H1 (cell line): ENCODE measurements at regions not wholly inside any gene's neighbourhood (a gene's known extent, or its start where the extent isn't known, plus 50 kb on each side); places are given as distances from the start of the nearest gene placed in this dataset.

Experiments used
- CTCF ChIA-PET: fragments of 300-600 bp; sonication (Branson Sonifier 250); formaldehyde crosslinking; loops from one replicate; lab custom pipeline; 2021; ENCODE audit not compliant: partially characterized antibody; lab: Charles Lee
- POLR2A ChIA-PET: fragments of 300-600 bp; sonication (Branson Sonifier 250); formaldehyde crosslinking; loops from one replicate; lab custom pipeline; 2021; ENCODE audit warnings: inconsistent platforms; ENCODE audit not compliant: partially characterized antibody; lab: Charles Lee
- DNase-seq, 2 experiments: peaks; one replicate each; pipeline versions ENCODE4 v3.0.0 to v3.0.0-alpha.2; 2010 to 2022; ENCODE audit warnings: low spot score in 2 of 2, low read depth in 1 of 2, mixed read lengths in 1 of 2
- FAIRE-seq: peaks from 2 replicates; lab custom pipeline; 2011; peaks lifted over from hg19 to GRCh38; lab: Jason Lieb, UNC
- H2AFZ ChIP-seq: 2 replicates; pipeline ENCODE4 v1.8.1; 2012; ENCODE audit warnings: low read length, inconsistent platforms
- H2AK5ac ChIP-seq: 2 replicates; pipeline ENCODE4 v1.6.1; 2013; ENCODE audit warnings: low read depth, low read length
- H2BK120ac ChIP-seq: replicated peaks from 2 replicates; pipeline ENCODE3; 2013; ENCODE audit warnings: low read depth, low read length, inconsistent platforms
- H2BK12ac ChIP-seq: 2 replicates; pipeline ENCODE4 v1.6.1; 2013; ENCODE audit warnings: low read depth, low read length
- H2BK15ac ChIP-seq: 2 replicates; pipeline ENCODE4 v1.6.1; 2013; ENCODE audit warnings: low read length
- H2BK20ac ChIP-seq: 2 replicates; pipeline ENCODE4 v1.6.1; 2013; ENCODE audit warnings: low read length
- H2BK5ac ChIP-seq: 2 replicates; pipeline ENCODE4 v1.6.1; 2013; ENCODE audit warnings: low read depth, low read length
- H3K14ac ChIP-seq: 2 replicates; pipeline ENCODE4 v1.6.1; 2013; ENCODE audit warnings: inconsistent platforms; ENCODE audit not compliant: insufficient read length
- H3K18ac ChIP-seq: 2 replicates; pipeline ENCODE4 v1.6.1; 2013; ENCODE audit warnings: low read length; ENCODE audit errors: extremely low read depth
- H3K23ac ChIP-seq: 2 replicates; pipeline ENCODE4 v1.6.1; 2013; ENCODE audit warnings: inconsistent platforms; ENCODE audit not compliant: insufficient read length
- H3K23me2 ChIP-seq: 2 replicates; pipeline ENCODE4 v1.6.1; 2013; ENCODE audit warnings: low read depth, low read length
- H3K27ac ChIP-seq: 2 replicates; pipeline ENCODE4 v1.6.1; 2011; ENCODE audit warnings: low read depth, low read length, inconsistent platforms
- H3K27me3 ChIP-seq, 4 experiments: replicated peaks in 1 of 4; 1 replicate in 1 of 4; 2 replicates in 3 of 4; pipeline versions ENCODE4 v1.6.1 to v1.8.1; 2011 to 2013; ENCODE audit warnings: low read length in 3 of 4, mild to moderate bottlenecking in 3 of 4, inconsistent platforms in 2 of 4, mixed read lengths in 2 of 4, moderate library complexity in 1 of 4; ENCODE audit not compliant: control insufficient read depth in 3 of 4, insufficient read depth in 3 of 4; ENCODE audit errors: extremely low read depth in 1 of 4
- H3K36me3 ChIP-seq, 4 experiments: 2 replicates each; pipeline versions ENCODE4 v1.6.1 to v1.8.1; 2011 to 2013; ENCODE audit warnings: mild to moderate bottlenecking in 4 of 4, low read length in 3 of 4, moderate library complexity in 2 of 4, control low read depth in 1 of 4, inconsistent platforms in 1 of 4; ENCODE audit not compliant: insufficient read depth in 4 of 4, control insufficient read depth in 2 of 4
- H3K4ac ChIP-seq: replicated peaks from 2 replicates; pipeline ENCODE3; 2013; ENCODE audit warnings: low read length, low read depth, mixed read lengths, inconsistent platforms; ENCODE audit not compliant: insufficient read length
- H3K4me1 ChIP-seq, 4 experiments: replicated peaks in 1 of 4; 1 replicate in 1 of 4; 2 replicates in 3 of 4; pipeline versions ENCODE4 v1.6.1 to v1.8.1; 2011 to 2013; ENCODE audit warnings: low read length in 3 of 4, inconsistent platforms in 2 of 4, mixed read lengths in 1 of 4; ENCODE audit not compliant: insufficient read depth in 4 of 4, control insufficient read depth in 3 of 4
- H3K4me2 ChIP-seq, 2 experiments: 2 replicates each; pipeline versions ENCODE4 v1.6.1 to v1.8.1; 2011 to 2013; ENCODE audit warnings: low read depth in 2 of 2, low read length in 2 of 2, control low read depth in 1 of 2, inconsistent platforms in 1 of 2, mild to moderate bottlenecking in 1 of 2; ENCODE audit not compliant: insufficient read depth in 1 of 2
- H3K4me3 ChIP-seq, 4 experiments: fragments of 200-600, 300-600 bp in 1 of 4; sonication (generic), shearing (Covaris generic), sonication (Bioruptor Twin) in 1 of 4; 2 replicates each; pipeline versions ENCODE4 v1.5.1 to v1.8.1; 2011 to 2016; ENCODE audit warnings: low read length in 4 of 4, low read depth in 3 of 4, control low read depth in 2 of 4, inconsistent platforms in 2 of 4, mild to moderate bottlenecking in 2 of 4, mixed read lengths in 1 of 4, moderate library complexity in 1 of 4; ENCODE audit not compliant: insufficient read depth in 2 of 4; ENCODE audit errors: extremely low read depth in 1 of 4
- H3K56ac ChIP-seq: replicated peaks from 2 replicates; pipeline ENCODE3; 2013; ENCODE audit warnings: low read depth, mild to moderate bottlenecking, mixed read lengths, low read length, inconsistent platforms; ENCODE audit not compliant: insufficient read length
- H3K79me1 ChIP-seq: 2 replicates; pipeline ENCODE4 v1.6.1; 2013; ENCODE audit warnings: low read depth, low read length, control low read depth
- H3K79me2 ChIP-seq, 2 experiments: 2 replicates each; pipeline versions ENCODE4 v1.6.1 to v1.8.1; 2012 to 2013; ENCODE audit warnings: low read length in 2 of 2, mild to moderate bottlenecking in 2 of 2, inconsistent platforms in 1 of 2; ENCODE audit not compliant: insufficient read depth in 2 of 2, control insufficient read depth in 1 of 2
- H3K9ac ChIP-seq, 4 experiments: replicated peaks in 1 of 4; 1 replicate in 1 of 4; 2 replicates in 3 of 4; pipeline versions ENCODE4 v1.6.1 to v1.8.1; 2011 to 2013; ENCODE audit warnings: low read depth in 3 of 4, low read length in 3 of 4, control low read depth in 2 of 4, mild to moderate bottlenecking in 2 of 4, moderate library complexity in 2 of 4, inconsistent platforms in 1 of 4; ENCODE audit errors: extremely low read depth in 1 of 4
- H3K9me3 ChIP-seq, 2 experiments: 2 replicates each; pipeline versions ENCODE4 v1.6.1 to v1.8.1; 2012 to 2013; ENCODE audit warnings: mild to moderate bottlenecking in 2 of 2, moderate library complexity in 2 of 2, control low read depth in 1 of 2, inconsistent platforms in 1 of 2, low read depth in 1 of 2, low read length in 1 of 2, mixed read lengths in 1 of 2; ENCODE audit not compliant: insufficient read depth in 2 of 2
- H4K20me1 ChIP-seq, 2 experiments: replicated peaks in 1 of 2; 2 replicates each; pipeline versions ENCODE3 to v1.8.1; 2011 to 2013; ENCODE audit warnings: inconsistent platforms in 2 of 2, low read length in 2 of 2, mild to moderate bottlenecking in 1 of 2; ENCODE audit not compliant: insufficient read depth in 2 of 2, control insufficient read depth in 1 of 2
- H4K5ac ChIP-seq: 2 replicates; pipeline ENCODE4 v1.6.1; 2013; ENCODE audit warnings: low read length, low read depth, mixed read lengths, inconsistent platforms; ENCODE audit not compliant: insufficient read length
- H4K8ac ChIP-seq: 2 replicates; pipeline ENCODE4 v1.8.0; 2013; ENCODE audit warnings: mild to moderate bottlenecking, moderate library complexity, low read length, inconsistent platforms; ENCODE audit not compliant: insufficient read depth; ENCODE audit errors: extremely low read depth
- H4K91ac ChIP-seq: replicated peaks from 2 replicates; pipeline ENCODE3; 2013; ENCODE audit warnings: low read length, mixed read lengths, inconsistent platforms; ENCODE audit not compliant: insufficient read length
- BRCA1 ChIP-seq: IDR thresholded peaks from 2 replicates; pipeline ENCODE4 v1.6.1; 2012; ENCODE audit warnings: low read depth, low read length, improper control_type of control experiment
- CBX5 ChIP-seq: fragments of 300-800, 300-1000 bp; sonication (generic); IDR thresholded peaks from 2 replicates; pipeline ENCODE4 v1.7.1; 2016; ENCODE audit warnings: antibody characterized with exemption, low read length, low read depth
- EP300 ChIP-seq, 2 experiments: IDR thresholded peaks; 1 replicate in 1 of 2; 2 replicates in 1 of 2; pipeline ENCODE4 v1.6.1; 2011 to 2012; ENCODE audit warnings: low read depth in 2 of 2, low read length in 2 of 2, mild to moderate bottlenecking in 2 of 2, borderline replicate concordance in 1 of 2, inconsistent platforms in 1 of 2, moderate library complexity in 1 of 2
- FOSL1 ChIP-seq: IDR thresholded peaks from 2 replicates; pipeline ENCODE4 v1.6.1; 2011; ENCODE audit warnings: mild to moderate bottlenecking, low read depth, low read length, moderate library complexity; ENCODE audit not compliant: insufficient read depth
- JUN ChIP-seq: IDR thresholded peaks from 2 replicates; pipeline ENCODE4 v1.6.1; 2011; ENCODE audit warnings: low read depth, mild to moderate bottlenecking, improper control_type of control experiment, low read length
- JUND ChIP-seq: IDR thresholded peaks from 2 replicates; pipeline ENCODE4 v1.6.1; 2011; ENCODE audit warnings: mild to moderate bottlenecking, improper control_type of control experiment, low read length
- KDM4A ChIP-seq: IDR thresholded peaks from one replicate; pipeline ENCODE4 v1.7.1; 2012; ENCODE audit warnings: low read depth, mild to moderate bottlenecking, moderate library complexity, low read length, inconsistent platforms; ENCODE audit not compliant: severe bottlenecking
- MAFK ChIP-seq: IDR thresholded peaks from 2 replicates; pipeline ENCODE4 v1.6.1; 2012; ENCODE audit warnings: low read depth, mild to moderate bottlenecking, improper control_type of control experiment, low read length
- NRF1 ChIP-seq: IDR thresholded peaks from 2 replicates; pipeline ENCODE4 v1.6.1; 2011; ENCODE audit warnings: mild to moderate bottlenecking, low read depth, low read length, improper control_type of control experiment
- POU5F1 ChIP-seq: IDR thresholded peaks from 2 replicates; pipeline ENCODE4 v1.6.1; 2011; ENCODE audit warnings: low read depth, mild to moderate bottlenecking, low read length, moderate library complexity
- RXRA ChIP-seq: IDR thresholded peaks from 2 replicates; pipeline ENCODE4 v1.6.1; 2011; ENCODE audit warnings: low read depth, mild to moderate bottlenecking, low read length, moderate library complexity; ENCODE audit not compliant: insufficient read depth
- TAF1 ChIP-seq: IDR thresholded peaks from 2 replicates; pipeline ENCODE4 v1.6.1; 2011; ENCODE audit warnings: mild to moderate bottlenecking, low read depth, low read length
- TEAD4 ChIP-seq: IDR thresholded peaks from 2 replicates; pipeline ENCODE4 v1.6.1; 2012; ENCODE audit warnings: low read depth, low read length, inconsistent platforms, mixed read lengths
- WGBS, 2 experiments: shearing (Covaris generic) in 1 of 2; methylation state at CpG; one replicate each; pipeline versions ENCODE4 v1.1.6 to v1.1.7; 2013 to 2015; ENCODE audit warnings: low lambda C conversion rate in 2 of 2, mixed read lengths in 2 of 2, inconsistent platforms in 1 of 2, low coverage in 1 of 2, missing lambda C conversion rate in 1 of 2; ENCODE audit not compliant: insufficient replicate concordance in 2 of 2, insufficient coverage in 1 of 2, insufficient read length in 1 of 2; ENCODE audit errors: extremely low coverage in 1 of 2, missing lambda C conversion rate in 1 of 2; 5-methylcytosine and 5-hydroxymethylcytosine counted together
- TF ChIP-seq, protein P1 (sequence below): IDR thresholded peaks from 2 replicates; pipeline ENCODE4 v1.6.1; 2011; ENCODE audit warnings: low read depth, mild to moderate bottlenecking, low read length; ENCODE audit not compliant: insufficient read depth

DNA sequence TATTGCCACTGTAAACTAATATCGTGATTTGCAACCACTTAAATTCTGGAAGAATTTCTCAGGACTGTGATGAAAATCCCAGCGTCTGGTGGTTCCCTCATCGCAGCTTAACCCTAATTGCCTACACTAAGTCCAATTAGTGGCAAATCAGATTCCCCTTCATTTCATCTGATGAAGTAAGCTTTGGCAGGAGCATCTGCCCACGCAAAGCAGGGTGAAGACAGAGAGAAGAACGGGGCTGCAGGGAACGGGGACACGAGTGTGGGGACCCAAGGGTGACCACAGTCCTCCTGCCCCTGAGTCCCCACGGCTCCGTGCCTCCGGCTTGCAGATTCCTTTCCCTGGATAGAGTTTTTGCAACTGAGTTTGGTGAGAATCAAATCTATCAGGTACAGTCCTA lies 159.5 kb downstream of the LY86 start:
- H3K36me3 ChIP-seq: no peaks in the 10 kb centered on the region
- H3K27ac ChIP-seq: no peak overlapping the region
- no peaks in the 10 kb centered on the region; a peak in 1 of 4 replicates for H3K9me3 ChIP-seq
- 91% methylated on average over 10 of the region's 10 CpGs; no CpG with 5 or more reads in 1 of the 2 experiments for whole genome bisulfite sequencing, 2 experiments
- no peak overlapping the region for H3K4me3 ChIP-seq
- H2AFZ ChIP-seq: no peak overlapping the region
- H2BK20ac ChIP-seq: no peak overlapping the region
- peaks cover 0 to 2% (median 0%) of the 10 kb centered on the region in 4 experiments; a peak in 1 of 7 replicates for H3K27me3 ChIP-seq
- no peak overlapping the region for H3K18ac ChIP-seq
- H2AK5ac ChIP-seq: no peak overlapping the region
- peaks cover 4 to 9% (median 7%) of the 10 kb centered on the region in 4 experiments for H3K4me1 ChIP-seq
- no peak overlapping the region for H3K9ac ChIP-seq
- H2BK15ac ChIP-seq: no peak overlapping the region
- peaks cover 0 to 1% of the 10 kb centered on the region in 2 experiments for H4K20me1 ChIP-seq
- ChIA-PET CTCF (interaction anchor here (0.5 to 1.1 kb wide), 4 partner anchors 13 to 945 kb away, joined by 3 to 4 read pairs (median 4); no protein-coding TSS in a partner anchor), POLR2A (interaction anchor here (1.4 kb wide), 1 partner anchor 9 kb away, joined by 3 read pairs; no protein-coding TSS in a partner anchor)
- no peak overlapping the region for H4K91ac ChIP-seq
- H4K5ac ChIP-seq: no peak overlapping the region
- no peak overlapping the region; the same call in 1 of the 2 replicates for H2BK12ac ChIP-seq
- no peak overlapping the region for H3K4ac ChIP-seq
- no peak for DNase-seq
- H2BK5ac ChIP-seq: no peak overlapping the region
- H4K8ac ChIP-seq: no peak overlapping the region
- no peak overlapping the region for H3K14ac ChIP-seq
- FAIRE-seq: no peak
- no peak overlapping the region for H3K56ac ChIP-seq
- H2BK120ac ChIP-seq: no peak overlapping the region
- no peaks in the 10 kb centered on the region for H3K79me2 ChIP-seq
- no peak overlapping the region for H3K4me2 ChIP-seq
- 0 out of 2 replicates have a peak, but pooled peaks cover 4% of the 10 kb centered on the region for H3K23me2 ChIP-seq
- H3K79me1 ChIP-seq: no peaks in the 10 kb centered on the region
- no peak overlapping the region for H3K23ac ChIP-seq
- TF ChIP-seq JUND (no peak), POU5F1 (no peak), FOSL1 (no peak), CBX5 (no peak), MAFK (no peak), EP300 (IDR thresholded peaks at IDR 0.05; ENCODE audit: borderline replicate concordance in 1 of 2, low read depth in 2 of 2, low read length in 2 of 2) (no peak), TEAD4 (no peak), TAF1 (no peak), KDM4A (no peak), NRF1 (no peak), RXRA (no peak), BRCA1 (no peak), JUN (no peak)
- TF ChIP-seq, protein P1, sequence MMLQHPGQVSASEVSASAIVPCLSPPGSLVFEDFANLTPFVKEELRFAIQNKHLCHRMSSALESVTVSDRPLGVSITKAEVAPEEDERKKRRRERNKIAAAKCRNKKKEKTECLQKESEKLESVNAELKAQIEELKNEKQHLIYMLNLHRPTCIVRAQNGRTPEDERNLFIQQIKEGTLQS: no peak
